Putamen (tissue), 1 donor: ENCODE measurements at regions not wholly inside any gene's neighbourhood (a gene's known extent, or its start where the extent isn't known, plus 50 kb on each side); places are given as distances from the start of the nearest gene placed in this dataset.

Experiments used
- DNase-seq: peaks from one replicate; pipeline ENCODE4 v3.0.0-alpha.2; 2016; ENCODE audit warnings: low spot score

DNA sequence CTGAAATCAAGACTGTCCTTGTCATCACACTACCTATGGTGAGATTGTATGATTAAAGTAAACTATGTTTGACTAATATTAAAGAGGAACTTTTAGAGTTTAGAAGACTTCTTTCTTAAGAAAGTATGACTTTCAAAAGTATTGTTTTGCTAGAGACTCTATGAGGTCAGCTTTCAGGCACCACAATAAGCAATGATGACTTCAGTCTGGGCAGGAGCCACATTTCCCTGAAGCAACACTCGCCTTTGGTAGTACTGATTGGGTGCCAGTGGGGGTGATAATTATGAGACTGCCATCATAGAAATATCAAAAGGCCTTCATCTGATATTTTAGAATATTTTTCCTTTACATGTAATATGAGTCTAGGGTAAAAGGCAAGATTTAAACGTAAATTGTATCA lies 212.6 kb downstream of the DTHD1 start:
- DNase-seq, result no peak

DNA sequence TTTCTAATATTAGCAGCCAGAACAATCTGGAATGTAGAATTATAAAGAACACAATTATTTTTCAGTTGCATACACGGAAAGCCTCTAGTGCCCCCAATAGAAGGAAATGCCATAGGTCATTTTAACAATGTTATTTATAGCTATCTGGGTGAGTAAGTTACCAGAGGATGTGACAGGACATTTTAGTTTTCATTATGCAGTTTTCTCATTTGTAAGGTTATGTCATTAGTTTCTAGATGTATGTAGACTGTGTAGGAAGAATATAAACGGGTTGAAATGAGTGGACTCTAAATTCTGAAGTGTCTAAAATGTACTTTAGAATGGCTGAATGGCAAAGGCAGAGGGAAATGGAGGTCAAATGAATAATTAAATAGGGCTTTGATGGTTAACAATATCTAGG lies 213.3 kb downstream of the DTHD1 start:
- DNase-seq, result no peak

DNA sequence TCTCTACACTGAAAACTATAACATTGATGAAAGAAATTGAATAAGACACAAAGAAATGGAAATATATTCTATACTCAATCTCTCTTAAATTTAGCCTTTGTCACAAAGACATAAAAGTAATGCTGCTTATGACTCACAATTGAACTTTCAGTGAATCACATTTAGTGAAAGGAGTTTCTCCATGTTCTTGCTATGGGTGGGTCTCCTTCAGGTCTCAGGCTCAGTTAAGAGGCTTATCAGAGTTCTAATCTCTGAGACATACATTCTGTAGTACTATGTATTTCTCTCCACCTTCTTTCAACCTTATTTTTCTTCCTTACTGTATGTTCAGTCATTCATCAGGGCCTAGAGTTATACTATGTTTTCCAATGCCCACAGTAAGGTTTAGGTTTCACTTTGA lies 220.9 kb downstream of the DTHD1 start:
- no peak for DNase-seq

DNA sequence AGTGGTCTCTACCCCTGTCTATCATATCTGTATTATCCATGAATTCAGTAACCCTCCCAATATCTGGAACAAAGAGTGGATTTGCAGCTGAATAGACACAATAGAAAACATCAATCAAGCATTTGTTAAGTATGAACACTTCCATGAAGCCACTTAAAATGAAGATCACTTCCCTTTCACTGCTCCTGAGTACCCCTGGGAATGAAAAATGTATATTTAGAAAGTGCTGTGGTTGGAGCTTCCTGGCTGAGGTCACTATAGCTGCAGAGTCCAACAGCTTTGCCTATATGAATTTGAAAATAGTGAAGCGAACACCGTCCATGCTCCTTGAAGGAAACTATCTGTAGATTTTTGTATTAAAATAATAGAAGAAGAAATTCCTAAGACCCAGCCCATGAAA lies 227.0 kb downstream of the DTHD1 start:
- no peak for DNase-seq

DNA sequence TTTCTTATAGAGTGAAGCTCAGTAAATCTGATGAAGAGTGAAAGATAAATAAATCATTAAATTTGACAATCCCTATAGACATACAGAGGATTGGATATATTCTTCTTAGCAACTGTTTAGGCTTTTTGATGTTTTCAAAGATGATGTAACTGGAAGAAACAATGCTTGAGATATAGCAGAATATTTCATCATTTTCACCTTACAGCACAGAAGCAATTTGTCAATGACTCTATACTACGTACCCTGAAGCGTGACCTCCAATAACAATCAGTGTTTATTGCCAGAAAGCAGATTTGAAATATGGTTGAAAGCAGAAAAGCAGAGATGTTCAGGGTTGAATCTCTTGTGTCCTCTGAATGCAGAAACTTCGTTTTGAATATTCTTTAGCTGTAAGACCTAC lies 228.4 kb downstream of the DTHD1 start:
- DNase-seq, result no peak

DNA sequence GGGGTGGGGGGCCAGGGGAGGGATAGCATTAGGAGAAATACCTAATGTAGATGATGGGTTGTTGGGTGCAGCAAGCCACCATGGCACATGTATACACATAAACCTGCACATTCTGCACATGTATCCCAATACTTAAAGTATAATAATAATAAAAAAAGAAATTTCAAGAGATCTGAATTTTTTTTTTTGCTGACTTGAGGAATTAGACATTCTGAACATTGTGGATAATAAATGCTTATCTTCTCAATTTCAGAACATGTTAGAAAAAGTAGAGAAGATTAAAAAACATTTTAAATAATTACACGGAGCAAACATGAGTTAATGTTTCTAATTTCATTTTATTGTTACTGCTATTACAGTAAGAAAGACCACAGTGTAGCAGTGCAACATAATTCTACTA lies 230.4 kb downstream of the DTHD1 start:
- no peak for DNase-seq

DNA sequence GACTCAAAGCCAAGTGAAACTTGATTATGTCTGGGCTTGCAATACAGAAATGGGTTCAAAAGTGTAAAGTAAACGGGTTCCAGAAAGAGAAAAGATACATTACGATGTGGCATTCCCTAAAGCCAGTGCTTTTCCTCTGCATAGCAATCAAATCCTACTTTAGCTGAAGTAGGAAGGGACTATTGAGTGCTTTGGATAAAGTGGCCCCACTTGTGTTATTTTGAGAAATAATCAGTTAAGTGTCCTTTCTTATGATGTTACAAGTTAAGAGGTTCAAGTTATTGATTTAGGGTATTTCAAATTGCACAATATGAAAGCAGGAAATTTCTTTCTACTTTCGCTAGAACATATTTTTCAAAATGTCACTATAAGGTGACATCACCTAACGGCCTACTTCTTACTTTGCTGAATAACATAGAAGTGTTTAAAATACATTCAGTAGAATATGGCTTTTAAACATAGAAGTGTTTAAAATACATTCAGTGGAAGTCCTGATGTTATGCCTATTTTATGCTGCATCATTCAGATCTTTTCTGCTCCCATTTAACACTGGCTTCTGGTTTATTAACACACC lies 235.2 kb downstream of the DTHD1 start:
- no peak for DNase-seq

DNA sequence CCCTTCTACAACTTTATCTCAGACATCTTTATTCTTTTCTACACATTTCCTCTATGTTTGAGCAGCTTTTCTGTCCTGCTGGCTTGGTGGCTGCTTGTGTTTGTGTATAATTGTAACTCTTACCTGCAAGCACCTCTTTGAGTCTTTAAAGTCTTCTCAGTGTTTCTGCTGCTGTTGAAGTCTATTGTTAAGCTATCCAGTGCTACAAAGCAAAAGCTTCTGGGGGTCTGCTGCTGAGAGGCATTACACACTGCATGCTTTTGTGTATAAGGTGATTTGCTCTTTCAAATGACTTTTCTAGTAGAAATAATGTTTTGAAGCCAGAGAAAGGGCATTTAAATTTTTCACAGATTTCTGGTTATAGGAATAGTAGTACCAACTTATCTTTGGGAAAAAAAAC lies 241.8 kb downstream of the DTHD1 start:
- no peak for DNase-seq

DNA sequence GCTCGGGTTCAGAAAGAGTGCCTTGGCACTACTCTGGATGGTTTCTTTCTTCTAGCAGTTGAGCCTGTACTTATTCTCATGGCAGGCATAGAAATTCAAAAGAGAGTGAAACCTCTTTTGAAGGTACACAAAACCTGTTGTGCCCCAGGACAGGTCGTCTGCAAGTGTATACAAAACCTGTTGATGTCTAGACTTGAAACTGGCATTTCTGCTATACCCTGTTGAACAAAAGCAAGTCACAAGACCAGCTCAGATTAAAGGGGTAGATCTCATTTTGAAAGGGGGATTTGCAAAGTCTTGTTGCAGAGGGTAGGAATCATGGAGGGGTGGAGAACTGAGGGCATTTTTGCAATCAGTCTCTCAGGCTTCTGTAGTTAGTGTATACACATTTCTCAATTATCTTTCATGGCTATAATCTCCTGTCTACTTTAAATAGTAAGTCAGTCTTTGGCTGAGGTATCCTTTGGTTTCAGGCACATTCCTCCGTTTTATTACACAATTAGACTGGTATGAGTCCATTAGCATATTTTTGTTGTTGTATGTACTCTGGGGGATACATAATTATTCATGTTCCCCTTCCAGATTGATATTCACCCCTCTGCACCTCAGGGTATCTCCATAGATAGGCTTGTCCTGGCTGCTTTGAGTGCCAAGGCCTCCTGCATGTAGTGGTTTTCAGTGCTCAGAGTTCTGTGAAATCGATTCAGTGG lies 251.4 kb downstream of the DTHD1 start:
- DNase-seq, result no peak

DNA sequence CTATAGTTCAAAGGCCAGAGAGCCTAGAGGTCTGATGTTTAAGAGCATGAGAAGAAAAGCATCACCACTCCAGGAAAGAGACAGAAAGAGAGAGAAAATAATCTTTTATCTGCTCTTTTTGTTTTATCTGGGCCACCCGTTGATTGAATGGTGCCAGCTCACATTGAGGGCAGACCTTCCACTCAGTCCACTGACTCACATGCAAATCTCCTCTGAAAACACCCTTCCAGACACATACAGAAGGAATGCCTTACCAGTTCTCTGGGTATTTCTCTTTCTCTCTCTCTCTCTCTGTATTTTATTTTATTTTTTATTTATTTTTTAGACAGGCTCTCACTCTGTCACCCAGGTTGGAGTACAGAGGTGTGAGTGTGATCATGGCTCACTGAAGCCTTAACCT lies 252.5 kb downstream of the DTHD1 start:
- no peak for DNase-seq

DNA sequence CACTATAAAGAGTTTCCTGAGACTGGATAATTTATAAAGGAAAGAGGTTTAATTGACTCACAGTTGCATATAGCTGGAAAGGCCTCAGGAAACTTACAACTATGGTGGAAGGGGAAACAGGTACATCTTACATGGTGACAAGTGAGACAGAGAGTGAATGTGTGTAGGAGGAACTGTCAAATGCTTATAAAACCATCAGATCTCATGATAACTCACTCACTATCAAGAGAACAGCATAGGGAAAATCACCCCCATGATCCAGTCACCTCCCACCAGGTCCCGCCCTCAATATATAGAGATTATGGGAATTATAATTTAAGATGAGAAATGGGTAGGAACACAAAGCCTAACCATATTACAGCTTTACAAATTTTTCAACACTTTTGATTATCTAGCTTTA lies 266.0 kb downstream of the DTHD1 start:
- DNase-seq, result peak; percentile 64

DNA sequence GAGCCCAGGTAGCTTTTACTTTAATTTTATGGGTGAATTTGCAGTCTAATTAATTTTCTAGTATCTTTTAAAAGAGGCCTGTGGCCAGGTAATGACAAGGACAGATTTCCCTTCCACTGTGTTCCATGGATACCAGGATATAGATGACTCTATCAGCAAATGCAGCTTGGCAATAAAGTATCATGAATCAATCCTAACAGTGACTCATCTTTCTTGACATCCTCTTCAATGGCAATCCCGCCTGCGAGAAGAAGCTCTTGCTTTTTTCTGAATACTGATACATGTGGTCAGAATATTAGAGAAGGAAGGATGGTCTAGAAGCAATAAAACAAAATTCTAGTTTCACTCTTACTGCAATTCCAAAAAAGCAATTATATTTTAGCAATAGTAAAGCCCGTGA lies 267.8 kb downstream of the DTHD1 start:
- DNase-seq, result no peak

DNA sequence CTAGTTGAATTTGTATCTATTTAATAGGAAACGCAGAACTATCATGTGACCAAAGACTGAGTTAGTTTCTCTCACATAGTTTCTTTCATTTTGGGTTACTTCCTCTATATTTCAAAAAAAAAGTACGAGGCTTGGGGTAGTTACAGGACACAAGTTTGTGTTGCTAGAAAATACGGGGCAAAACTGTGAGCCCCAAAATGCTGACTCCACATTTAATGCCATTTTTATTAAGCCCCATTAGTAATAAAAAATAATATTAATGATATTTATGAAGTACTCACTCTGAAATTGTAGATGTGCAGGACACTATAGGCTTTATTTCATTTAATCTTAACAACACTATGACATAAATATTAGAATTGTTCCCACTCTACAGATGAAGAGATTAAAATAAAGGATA lies 268.6 kb downstream of the DTHD1 start:
- no peak for DNase-seq

DNA sequence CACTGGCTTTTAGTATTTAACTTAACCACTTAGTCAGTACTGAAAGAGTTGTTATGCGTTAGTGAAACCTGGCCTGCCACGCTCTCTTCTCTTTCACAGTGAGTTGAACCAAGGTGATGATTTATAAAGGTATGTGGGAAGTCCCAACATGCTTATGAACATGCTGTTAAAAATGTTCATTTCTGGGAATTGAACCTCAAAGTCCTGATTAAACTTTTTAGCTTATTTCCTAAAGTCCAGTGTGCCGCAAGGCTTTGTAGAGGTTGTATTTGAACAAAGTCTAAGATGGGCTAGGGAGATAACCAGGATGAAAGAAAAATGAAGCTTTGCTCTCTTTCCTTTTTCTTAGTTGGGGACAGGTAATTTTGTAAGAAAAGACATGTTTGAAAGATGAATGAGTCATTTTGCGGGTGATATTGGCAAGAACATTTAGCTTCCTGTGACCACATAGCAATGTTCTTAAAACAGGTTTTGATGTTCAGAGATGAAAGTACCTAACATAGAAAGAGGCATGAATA lies 270.3 kb downstream of the DTHD1 start:
- DNase-seq, result no peak

DNA sequence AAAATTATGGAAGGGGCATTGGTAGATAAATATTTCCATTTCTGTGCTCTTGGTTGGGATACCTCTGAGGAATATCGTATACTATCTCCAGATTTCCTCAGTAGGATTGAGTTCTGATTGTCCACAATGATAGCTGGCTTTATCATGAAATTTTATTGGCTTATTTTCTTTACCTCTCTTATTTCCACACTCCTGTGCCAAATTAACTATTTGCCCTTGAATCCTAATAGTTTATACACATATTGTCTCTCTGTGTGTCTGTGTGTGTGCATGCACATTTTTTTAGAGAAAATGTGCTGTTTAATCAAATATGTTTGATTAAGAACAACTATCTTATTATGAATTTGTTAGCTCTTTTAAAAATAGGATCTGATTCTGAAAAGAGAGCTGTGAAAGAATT lies 271.6 kb downstream of the DTHD1 start:
- DNase-seq, result no peak

DNA sequence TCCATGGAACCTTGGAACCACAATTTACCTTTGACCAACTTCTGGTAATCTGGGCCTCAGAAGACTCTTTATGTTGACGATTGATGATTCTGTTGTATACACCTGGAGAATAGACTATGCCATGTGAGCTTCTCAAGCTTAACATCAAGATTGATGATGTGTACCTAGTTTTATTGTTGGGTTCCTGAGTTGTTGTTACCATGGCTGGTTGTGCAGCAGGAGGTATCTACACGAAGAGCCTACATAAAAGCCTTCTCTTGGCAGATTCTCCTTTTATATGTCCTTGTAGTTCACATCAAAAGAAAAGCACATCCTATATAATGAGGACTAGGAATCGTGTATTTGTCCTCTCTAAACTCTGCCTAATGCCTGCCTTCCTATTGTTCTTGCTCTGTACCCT lies 272.0 kb downstream of the DTHD1 start:
- DNase-seq, result no peak

DNA sequence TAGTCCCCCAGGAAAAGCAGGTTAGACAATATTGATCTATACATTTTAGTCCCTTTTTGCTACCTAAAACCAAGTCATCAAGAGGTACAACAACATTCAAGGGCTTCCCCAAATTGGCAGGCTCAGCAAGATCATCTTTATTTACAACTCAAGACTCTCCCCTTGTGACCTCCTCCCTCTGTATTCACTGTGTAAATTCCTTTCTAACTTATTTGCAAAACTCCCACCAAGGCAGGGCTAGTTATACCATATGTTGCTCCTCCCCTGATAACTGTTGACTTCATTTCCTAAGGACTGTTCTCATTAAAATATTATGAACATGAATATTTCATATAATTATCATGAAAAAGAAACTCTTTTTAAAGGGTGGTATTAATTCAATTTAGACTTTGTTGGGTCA lies 275.6 kb downstream of the DTHD1 start:
- no peak for DNase-seq

DNA sequence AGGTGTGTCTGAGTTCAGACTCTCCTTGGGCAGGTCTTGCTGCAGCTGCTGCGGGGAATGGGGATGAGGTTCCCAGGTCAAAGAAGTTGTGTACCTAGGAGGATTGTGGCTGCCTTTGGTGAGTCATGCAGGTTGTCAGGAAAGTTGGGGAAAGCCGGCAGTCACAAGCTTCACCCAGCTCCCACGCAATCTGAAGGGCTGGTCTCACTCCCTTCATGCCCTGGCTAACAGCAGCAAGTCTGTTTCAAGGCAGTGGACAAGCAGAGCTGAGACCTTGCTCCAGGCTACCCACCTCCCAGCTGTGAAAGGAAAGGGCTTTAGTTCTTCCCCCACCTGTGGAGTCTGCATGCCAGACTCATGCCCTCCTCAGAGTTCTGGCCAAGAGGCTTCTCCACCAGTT lies 287.2 kb downstream of the DTHD1 start:
- no peak for DNase-seq

DNA sequence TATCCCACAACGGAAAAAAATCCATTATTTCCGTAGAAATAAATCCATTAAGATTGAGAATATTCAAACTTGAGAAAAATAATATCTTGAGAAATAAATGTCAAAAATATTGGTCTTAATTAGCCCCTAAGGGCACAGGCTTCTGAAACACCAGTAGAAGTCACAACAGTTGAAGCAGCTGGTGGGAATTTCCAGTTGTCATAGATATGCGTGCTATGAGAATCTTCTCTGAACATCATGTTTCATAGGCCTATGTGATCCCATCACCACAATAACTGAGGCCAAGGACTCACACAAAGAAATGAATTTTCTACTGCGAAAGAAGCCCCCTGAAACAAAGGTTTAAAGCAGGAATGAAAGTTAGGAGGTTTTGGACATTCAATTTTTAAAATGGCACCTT lies 292.0 kb downstream of the DTHD1 start:
- DNase-seq, result no peak

DNA sequence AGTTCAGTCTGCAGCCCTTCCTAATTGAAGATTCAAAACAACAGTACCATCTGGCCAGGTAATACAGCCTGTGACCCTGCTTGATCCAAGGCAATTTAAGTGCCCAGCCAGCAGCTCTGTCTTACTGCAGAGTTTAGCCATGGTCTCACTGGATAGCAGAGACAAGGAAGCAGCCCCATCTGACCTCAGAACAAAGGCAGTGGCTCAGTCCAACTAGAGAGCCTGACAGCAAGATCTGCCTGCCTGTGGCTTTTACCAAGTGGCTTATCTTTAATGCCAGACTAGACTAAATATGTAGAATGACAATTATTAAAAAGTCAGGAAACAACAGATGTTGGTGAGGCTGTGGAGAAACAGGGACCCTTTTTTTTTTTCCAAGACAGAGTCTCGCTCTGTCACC lies 293.4 kb downstream of the DTHD1 start:
- DNase-seq, result no peak

DNA sequence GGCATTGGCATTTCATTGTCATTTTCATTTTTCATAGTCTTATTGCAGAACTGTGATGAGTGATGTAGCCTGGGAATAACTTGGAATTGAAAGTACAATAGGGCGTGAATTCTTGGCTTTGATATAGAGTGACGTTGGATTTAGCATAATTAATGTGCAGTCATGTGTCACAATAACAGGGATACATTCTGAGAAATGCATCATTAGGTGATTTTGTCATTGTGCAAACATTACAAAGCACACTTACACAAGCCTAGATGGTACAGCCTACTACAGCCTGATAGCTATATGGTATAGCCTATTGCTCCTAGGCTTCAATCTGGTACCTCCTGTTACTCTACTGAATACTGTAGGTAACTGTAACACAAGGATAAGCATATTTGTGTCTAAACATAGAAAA lies 300.8 kb downstream of the DTHD1 start:
- no peak for DNase-seq

DNA sequence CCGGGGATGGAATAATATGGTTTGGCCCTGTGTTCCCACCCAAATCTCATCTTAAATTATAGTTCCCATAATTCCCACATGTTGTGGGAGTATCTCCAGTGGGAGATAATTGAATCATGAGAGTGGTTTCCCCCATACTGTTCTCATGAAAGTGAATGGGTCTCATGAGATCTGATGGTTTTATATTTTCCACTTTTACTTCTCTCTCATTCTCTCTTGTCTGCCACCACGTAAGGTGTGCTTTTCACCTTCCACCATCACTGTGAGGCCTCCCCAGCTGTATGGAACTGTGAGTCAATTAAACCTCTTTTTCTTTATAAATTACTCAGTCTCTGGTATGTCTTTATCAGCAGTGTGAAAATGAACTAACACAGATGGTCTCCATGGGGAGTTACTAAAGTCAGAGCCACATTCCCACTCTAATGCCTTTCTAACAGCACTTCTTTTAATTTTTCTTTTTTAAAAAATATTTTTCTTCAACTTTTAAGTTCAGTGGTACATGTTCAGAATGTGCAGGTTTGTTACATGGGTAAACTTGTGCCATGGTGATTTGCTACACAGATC lies 306.6 kb downstream of the DTHD1 start:
- DNase-seq, result no peak

DNA sequence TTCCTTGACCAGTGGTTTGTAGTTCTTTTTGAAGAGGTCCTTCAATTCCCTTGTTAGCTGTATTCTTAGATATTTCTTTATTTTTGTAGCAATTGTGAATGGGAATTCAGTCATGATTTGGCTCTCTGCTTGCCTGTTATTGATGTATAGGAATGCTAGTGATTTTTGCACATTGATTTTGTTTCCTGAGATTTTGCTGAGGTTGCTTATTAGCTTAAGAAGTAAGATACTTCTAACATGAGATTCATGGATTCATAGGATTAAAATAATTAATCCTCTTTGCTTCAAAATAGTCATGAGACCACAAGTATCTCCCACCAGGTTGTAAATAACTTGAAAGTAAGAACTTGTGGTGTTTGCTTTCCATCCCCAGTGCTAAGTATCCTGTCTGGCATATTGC lies 308.9 kb downstream of the DTHD1 start:
- no peak for DNase-seq
